B cell (primary cell): ENCODE measurements at regions not wholly inside any gene's neighbourhood (a gene's known extent, or its start where the extent isn't known, plus 50 kb on each side); places are given as distances from the start of the nearest gene placed in this dataset.

Experiments
- ATAC-seq: fragments of 200-7000 bp; cut with Tn5 transposase; one replicate; pipeline ENCODE4 v1.10.0; 2021; ENCODE audit warnings: low read depth, mild to moderate bottlenecking, moderate number of reproducible peaks, moderate library complexity
- CTCF ChIA-PET: fragments of 350-600 bp; sonication (Branson Sonifier 250); formaldehyde crosslinking; loops from one replicate; lab custom pipeline; 2021; ENCODE audit warnings: antibody characterized with exemption, inconsistent platforms; lab: Charles Lee
- POLR2A ChIA-PET: fragments of 350-600 bp; sonication (Branson Sonifier 250); formaldehyde crosslinking; loops from one replicate; lab custom pipeline; 2021; ENCODE audit warnings: antibody characterized with exemption; lab: Charles Lee
- DNase-seq: peaks from one replicate; pipeline ENCODE4 v3.0.0; 2013
- H2AFZ ChIP-seq: 2 replicates; pipeline ENCODE4 v1.6.1; 2012; ENCODE audit warnings: mild to moderate bottlenecking, low read depth, low read length; ENCODE audit not compliant: insufficient read depth, poor library complexity, severe bottlenecking
- H3K27ac ChIP-seq, 2 donors: 1 replicate in 1 of 2; 2 replicates in 1 of 2; pipeline ENCODE4 v1.5.1; 2012 to 2013; ENCODE audit warnings: low read length in 2 of 2, mild to moderate bottlenecking in 2 of 2, moderate library complexity in 1 of 2
- H3K27me3 ChIP-seq, 4 experiments: fragments of 200-600 bp in 1 of 4; sonication (generic) in 1 of 4; replicated peaks in 1 of 4; 1 replicate in 2 of 4; 2 replicates in 2 of 4; pipeline versions ENCODE4 v1.6.1 to v1.7.0; 2013 to 2016; ENCODE audit warnings: low read length in 3 of 4, mild to moderate bottlenecking in 2 of 4, mixed read lengths in 1 of 4, moderate library complexity in 1 of 4; ENCODE audit not compliant: insufficient read depth in 4 of 4, control insufficient read depth in 3 of 4; ENCODE audit errors: control extremely low read depth in 1 of 4
- H3K36me3 ChIP-seq, 2 experiments: replicated peaks in 1 of 2; 1 replicate in 1 of 2; 2 replicates in 1 of 2; pipeline versions ENCODE4 v1.6.1 to v1.7.1; 2013; ENCODE audit warnings: low read length in 1 of 2; ENCODE audit not compliant: insufficient read depth in 2 of 2, control insufficient read depth in 1 of 2; ENCODE audit errors: control extremely low read depth in 1 of 2, extremely low read depth in 1 of 2
- H3K4me1 ChIP-seq, 2 donors: fragments of 200-600 bp in 1 of 2; sonication (generic) in 1 of 2; 1 replicate in 1 of 2; 2 replicates in 1 of 2; pipeline versions ENCODE4 v1.5.1 to v1.6.1; 2013 to 2017; ENCODE audit warnings: low read length in 2 of 2; ENCODE audit not compliant: control insufficient read depth in 2 of 2, insufficient read depth in 2 of 2
- H3K4me2 ChIP-seq: replicated peaks from 2 replicates; pipeline ENCODE3; 2012; ENCODE audit warnings: mild to moderate bottlenecking, low read depth, low read length; ENCODE audit not compliant: poor library complexity, severe bottlenecking
- H3K4me3 ChIP-seq, 5 experiments: fragments of 200-600 bp in 1 of 5; sonication (generic) in 1 of 5; 1 replicate in 3 of 5; 2 replicates in 2 of 5; pipeline versions ENCODE4 v1.5.1 to v1.7.0; 2011 to 2016; ENCODE audit warnings: low read length in 4 of 5, mild to moderate bottlenecking in 4 of 5, low read depth in 2 of 5, control low read depth in 1 of 5, moderate library complexity in 1 of 5; ENCODE audit not compliant: insufficient read depth in 1 of 5; ENCODE audit errors: control extremely low read depth in 1 of 5, extremely low read depth in 1 of 5
- H3K79me2 ChIP-seq: fragments of 200-600 bp; sonication (generic); one replicate; pipeline ENCODE4 v1.6.0; 2016; ENCODE audit warnings: low read length; ENCODE audit not compliant: control insufficient read depth, insufficient read depth
- H3K9ac ChIP-seq: fragments of 200-600 bp; sonication (generic); 2 replicates; pipeline ENCODE4 v1.6.1; 2017; ENCODE audit warnings: mild to moderate bottlenecking, low read length, moderate library complexity
- H3K9me3 ChIP-seq, 3 donors: one replicate each; pipeline versions ENCODE4 v1.6.1 to v1.7.1; 2013; ENCODE audit warnings: low read length in 2 of 3; ENCODE audit not compliant: control insufficient read depth in 2 of 3, insufficient read depth in 1 of 3; ENCODE audit errors: control extremely low read depth in 1 of 3
- H4K20me1 ChIP-seq: 2 replicates; pipeline ENCODE4 v1.6.0; 2012; ENCODE audit warnings: mild to moderate bottlenecking, low read length; ENCODE audit not compliant: insufficient read depth, control insufficient read depth, poor library complexity, severe bottlenecking
- H3K27ac Mint-ChIP-seq: one replicate; pipeline ENCODE4 v1.8.0; 2021; ENCODE audit warnings: mixed read lengths
- H3K27me3 Mint-ChIP-seq: one replicate; pipeline ENCODE4 v1.8.0; 2021; ENCODE audit warnings: mixed read lengths
- H3K4me1 Mint-ChIP-seq: one replicate; pipeline ENCODE4 v1.8.0; 2021; ENCODE audit warnings: mixed read lengths
- H3K4me3 Mint-ChIP-seq: one replicate; pipeline ENCODE4 v1.8.0; 2021; ENCODE audit warnings: mixed read lengths
- H3K9me3 Mint-ChIP-seq: one replicate; pipeline ENCODE4 v1.8.0; 2022; ENCODE audit warnings: mixed read lengths; ENCODE audit not compliant: insufficient read depth
- CTCF ChIP-seq: fragments of 200-600 bp; IDR thresholded peaks from one replicate; pipeline ENCODE4 v1.8.0; 2022; ENCODE audit warnings: antibody characterized with exemption, mild to moderate bottlenecking
- EZH2 ChIP-seq: IDR thresholded peaks from 2 replicates; pipeline ENCODE4 v1.6.1; 2012; ENCODE audit warnings: borderline replicate concordance, low read depth, mild to moderate bottlenecking, moderate library complexity, low read length; ENCODE audit not compliant: insufficient read depth, poor library complexity, severe bottlenecking
- WGBS: methylation state at CpG from one replicate; pipeline ENCODE4 v1.1.5; 2013; ENCODE audit warnings: missing lambda C conversion rate; ENCODE audit not compliant: insufficient coverage; 5-methylcytosine and 5-hydroxymethylcytosine counted together
- intact Hi-C: fragments of 100-400 bp; cut with micrococcal nuclease; formaldehyde crosslinking; loops from one replicate; pipeline ENCODE4 v1.10.0; 2022

GRCh38 chr11:123364080-123364479, 66.0 kb upstream of the GRAMD1B start:
- CTCF ChIA-PET: no interaction called here
- no peak for DNase-seq

GRCh38 chr11:123363556-123363955, 66.5 kb upstream of the GRAMD1B start:
- TF ChIP-seq EZH2: no peak
- H3K4me1 Mint-ChIP-seq: peaks cover 11% of the 10 kb centered on the region
- Histone ChIP-seq H3K9me3 (no peaks in the 10 kb centered on the region), H3K27me3 (peaks cover 0 to 5% (median 0%) of the 10 kb centered on the region in 4 experiments), H3K27ac (no peak overlapping the region), H3K9ac (no peak overlapping the region), H4K20me1 (no peaks in the 10 kb centered on the region), H2AFZ (peak overlapping the region; percentile 37), H3K36me3 (no peaks in the 10 kb centered on the region), H3K4me2 (no peak overlapping the region), H3K79me2 (no peaks in the 10 kb centered on the region), H3K4me1 (peaks cover 6% of the 10 kb centered on the region in 2 donors), H3K4me3 (no peak overlapping the region)
- no peak overlapping the region for H3K27ac Mint-ChIP-seq
- WGBS: 81% methylated on average over 2 of the region's 4 CpGs
- ChIA-PET POLR2A (no interaction called here), CTCF (no interaction called here)
- ATAC-seq: no peak
- DNase-seq: no peak
- H3K9me3 Mint-ChIP-seq: no peaks in the 10 kb centered on the region
- no peak overlapping the region for H3K4me3 Mint-ChIP-seq
- peaks cover 37% of the 10 kb centered on the region for H3K27me3 Mint-ChIP-seq
- intact Hi-C loops: no loop called here

More at GRCh38 chr11:123364080-123364479, 66.0 kb upstream of the GRAMD1B start:
- no peak overlapping the region for H3K9ac ChIP-seq
- peaks cover 11% of the 10 kb centered on the region for H3K4me1 Mint-ChIP-seq
- no peaks in the 10 kb centered on the region for H3K79me2 ChIP-seq
- peaks cover 4% of the 10 kb centered on the region in 2 donors for H3K4me1 ChIP-seq
- H3K27me3 ChIP-seq: no peaks in the 10 kb centered on the region
- H3K36me3 ChIP-seq: no peaks in the 10 kb centered on the region
- H4K20me1 ChIP-seq: no peaks in the 10 kb centered on the region
- peaks cover 32% of the 10 kb centered on the region for H3K27me3 Mint-ChIP-seq
- H3K4me2 ChIP-seq: no peak overlapping the region
- no peaks in the 10 kb centered on the region for H3K9me3 ChIP-seq
- no peak for TF ChIP-seq EZH2
- TF ChIP-seq CTCF: no peak
- H3K9me3 Mint-ChIP-seq: no peaks in the 10 kb centered on the region
- H2AFZ ChIP-seq: no peak overlapping the region
- ATAC-seq: no peak
- 84% methylated on average over 3 of the region's 9 CpGs for WGBS
- POLR2A ChIA-PET: no interaction called here
- intact Hi-C loops: no loop called here
- no peak overlapping the region for H3K27ac Mint-ChIP-seq
- H3K4me3 ChIP-seq: no peak overlapping the region
- H3K4me3 Mint-ChIP-seq: no peak overlapping the region
- H3K27ac ChIP-seq: no peak overlapping the region
